BJ (cell line): ENCODE measurements at regions not wholly inside any gene's neighbourhood (a gene's known extent, or its start where the extent isn't known, plus 50 kb on each side); places are given as distances from the start of the nearest gene placed in this dataset.

Source experiments
- CTCF ChIA-PET: fragments of 350-600 bp; formaldehyde crosslinking; extraction: SDS; loops from one replicate; lab custom pipeline; 2021; ENCODE audit warnings: antibody characterized with exemption, inconsistent platforms; lab: Yijun Ruan, JAX
- POLR2A ChIA-PET: fragments of 300-600 bp; sonication (Branson Sonifier 250); formaldehyde crosslinking; extraction: SDS; loops from one replicate; lab custom pipeline; 2021; ENCODE audit warnings: antibody characterized with exemption; lab: Charles Lee
- DNase-seq: peaks from one replicate; pipeline ENCODE4 v3.0.0-alpha.2; 2011; ENCODE audit warnings: low read depth
- H3K27me3 ChIP-seq: 2 replicates; pipeline ENCODE4 v1.6.0; 2011; ENCODE audit warnings: low read length; ENCODE audit not compliant: control insufficient read depth, insufficient read depth
- H3K36me3 ChIP-seq: 2 replicates; pipeline ENCODE4 v1.5.1; 2011; ENCODE audit warnings: low read length; ENCODE audit not compliant: control insufficient read depth, insufficient read depth
- H3K4me3 ChIP-seq: 2 replicates; pipeline ENCODE4 v1.5.1; 2011; ENCODE audit warnings: low read depth, mild to moderate bottlenecking, control low read depth, low read length
- CTCF ChIP-seq: IDR thresholded peaks from 2 replicates; pipeline ENCODE4 v1.5.1; 2011; ENCODE audit warnings: low read depth, mild to moderate bottlenecking, control low read depth, inconsistent platforms, low read length, moderate library complexity; ENCODE audit not compliant: insufficient read depth

DNA sequence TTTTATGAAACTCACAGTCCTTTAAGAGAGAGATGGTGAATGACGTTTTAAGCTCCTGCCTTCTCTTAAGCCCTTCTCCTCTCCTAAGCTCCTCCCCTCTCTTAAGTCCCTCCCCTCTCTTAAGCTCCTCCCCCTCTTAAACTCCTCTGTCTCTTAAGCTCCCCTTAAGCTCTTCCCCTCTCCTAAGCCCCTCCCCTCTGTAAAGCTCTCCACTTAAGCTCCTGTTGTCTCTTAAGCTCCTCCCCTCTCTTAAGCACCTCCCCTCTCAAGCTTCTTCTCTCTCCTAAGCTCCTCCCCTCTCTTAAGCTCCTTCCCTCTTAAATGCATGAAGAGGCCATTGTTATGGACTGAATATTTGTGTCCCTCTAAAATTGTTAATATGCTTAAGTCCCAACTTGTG, 1180.6 kb upstream of the AUTS2 start:
- TF ChIP-seq CTCF, result no peak
- Histone ChIP-seq H3K4me3 (no peak overlapping the region), H3K27me3 (no peaks in the 10 kb centered on the region), H3K36me3 (no peaks in the 10 kb centered on the region)
- ChIA-PET POLR2A (no interaction called here), CTCF (no interaction called here)
- no peak for DNase-seq

DNA sequence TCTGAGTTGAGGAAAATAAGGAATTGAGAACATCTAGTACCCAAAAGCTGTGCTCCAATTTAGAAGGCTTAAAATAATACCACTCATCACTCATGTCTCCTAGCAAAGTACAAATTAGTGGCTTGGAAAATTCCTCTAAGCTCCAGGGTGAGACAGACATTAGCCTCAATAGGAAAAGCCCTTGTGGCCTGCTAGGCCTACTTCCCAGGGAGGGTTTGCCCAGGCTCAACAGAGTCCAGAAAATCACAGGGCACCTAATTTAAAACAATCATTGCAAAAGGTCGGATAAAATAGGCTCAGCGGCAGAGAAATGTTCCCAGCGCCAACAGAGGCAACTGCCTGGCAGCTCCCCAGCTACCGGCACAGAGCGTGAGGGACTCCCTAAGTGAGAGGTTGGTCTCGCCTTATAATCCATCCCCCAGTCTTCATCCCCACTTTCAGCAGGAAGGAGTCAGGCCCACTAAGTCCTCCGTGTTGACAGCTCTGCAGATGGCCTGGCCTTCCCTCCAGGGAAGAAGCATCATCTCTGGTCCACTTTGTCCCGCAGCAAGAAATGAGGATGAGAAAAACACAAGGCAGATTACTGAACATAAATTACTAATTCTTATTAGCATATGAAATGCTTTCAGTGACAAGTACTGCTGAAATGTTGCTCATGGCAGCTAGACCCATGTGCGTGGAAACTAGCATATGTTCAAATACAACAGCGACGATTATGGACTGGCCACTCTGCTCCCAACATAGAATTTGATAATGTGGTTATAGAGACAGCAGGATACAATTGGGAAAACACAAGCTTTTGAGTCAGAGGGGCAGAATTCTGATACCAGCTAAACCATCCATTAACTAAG, 1177.7 kb upstream of the AUTS2 start:
- POLR2A ChIA-PET, result no interaction called here
- H3K4me3 ChIP-seq, result no peak overlapping the region

GRCh38 chr7:68421712-68422111, 1176.6 kb upstream of the AUTS2 start:
- CTCF ChIA-PET, result no interaction called here
- DNase-seq, result no peak
- H3K36me3 ChIP-seq, result no peaks in the 10 kb centered on the region
- no peak for TF ChIP-seq CTCF
- POLR2A ChIA-PET, result no interaction called here
- no peaks in the 10 kb centered on the region for H3K27me3 ChIP-seq
- no peak overlapping the region for H3K4me3 ChIP-seq

More for the DNA sequence above, 1177.7 kb upstream of the AUTS2 start:
- no peak for TF ChIP-seq CTCF
- Histone ChIP-seq H3K36me3 (no peaks in the 10 kb centered on the region), H3K27me3 (no peaks in the 10 kb centered on the region)
- CTCF ChIA-PET, result no interaction called here
- no peak for DNase-seq

DNA sequence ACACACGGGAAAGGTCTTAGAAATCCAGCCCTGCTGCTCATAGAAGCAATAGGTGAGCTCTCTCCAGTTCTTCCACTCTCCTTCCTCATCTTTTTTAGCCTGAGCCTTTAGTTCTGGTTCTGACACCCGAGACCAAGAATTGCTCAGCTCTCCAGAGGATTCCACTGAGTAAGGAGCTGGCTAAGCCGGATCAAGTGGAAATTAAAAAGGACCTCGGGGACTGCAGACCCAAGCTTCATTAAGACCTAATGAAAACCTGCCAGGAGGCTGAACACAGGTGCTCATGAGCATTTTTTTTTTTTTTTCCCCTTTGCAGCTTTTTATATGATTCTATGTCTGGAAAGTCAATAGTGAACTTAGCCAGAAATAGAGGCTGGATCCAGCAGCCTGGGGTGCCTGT, 1176.0 kb upstream of the AUTS2 start:
- ChIA-PET POLR2A (no interaction called here), CTCF (no interaction called here)
- no peak for DNase-seq
- no peaks in the 10 kb centered on the region for H3K27me3 ChIP-seq
- TF ChIP-seq CTCF, result no peak
- no peak overlapping the region for H3K4me3 ChIP-seq
- H3K36me3 ChIP-seq, result no peaks in the 10 kb centered on the region

- POLR2A ChIA-PET, result no interaction called here
- H3K4me3 ChIP-seq, result no peak overlapping the region
- H3K27me3 ChIP-seq, result no peaks in the 10 kb centered on the region
- no peak for TF ChIP-seq CTCF
- CTCF ChIA-PET, result no interaction called here
- H3K36me3 ChIP-seq, result no peaks in the 10 kb centered on the region
- DNase-seq, result no peak
These were observed 1174.9 kb upstream of the AUTS2 start for GRCh38 chr7:68423356-68423755.
